ENCODE measurements at regions not wholly inside any gene's neighbourhood (a gene's known extent, or its start where the extent isn't known, plus 50 kb on each side); places are given as distances from the start of the nearest gene placed in this dataset.

- DNase-seq (ENCODE audit: low read depth), result no peak
- TF ChIP-seq CTCF (IDR thresholded peaks at IDR 0.05; ENCODE audit: low read depth, low read length, missing control alignments), result no peak
- no peak overlapping the region for H3K4me3 ChIP-seq (ENCODE audit: low read depth, low read length)
These were observed 401.6 kb downstream of the SLC4A3 start for GRCh38 chr2:220029013-220029412.

- no peak for DNase-seq (ENCODE audit: low read depth)
These were observed 406.1 kb downstream of the SLC4A3 start for GRCh38 chr2:220033546-220033945.

GRCh38 chr2:220034426-220035130 is 407.1 kb downstream of the SLC4A3 start:
- no peak for TF ChIP-seq CTCF (IDR thresholded peaks at IDR 0.05; ENCODE audit: low read depth, low read length, missing control alignments)
- no peak for DNase-seq (ENCODE audit: low read depth)
- no peak overlapping the region for H3K4me3 ChIP-seq (ENCODE audit: low read depth, low read length)

More at GRCh38 chr2:220033546-220033945, 406.1 kb downstream of the SLC4A3 start:
- H3K4me3 ChIP-seq (ENCODE audit: low read depth, low read length), result no peak overlapping the region
- no peak for TF ChIP-seq CTCF (IDR thresholded peaks at IDR 0.05; ENCODE audit: low read depth, low read length, missing control alignments)

GRCh38 chr2:220036431-220036830 is 409.0 kb downstream of the SLC4A3 start:
- no peak overlapping the region for H3K4me3 ChIP-seq (ENCODE audit: low read depth, low read length)
- DNase-seq (ENCODE audit: low read depth), result no peak
- no peak for TF ChIP-seq CTCF (IDR thresholded peaks at IDR 0.05; ENCODE audit: low read depth, low read length, missing control alignments)

GRCh38 chr2:220040346-220040745 is 412.9 kb downstream of the SLC4A3 start:
- no peak overlapping the region for H3K4me3 ChIP-seq (ENCODE audit: low read depth, low read length)
- no peak for DNase-seq (ENCODE audit: low read depth)
- no peak for TF ChIP-seq CTCF (IDR thresholded peaks at IDR 0.05; ENCODE audit: low read depth, low read length, missing control alignments)

- TF ChIP-seq CTCF (IDR thresholded peaks at IDR 0.05; ENCODE audit: low read depth, low read length, missing control alignments), result no peak
- DNase-seq (ENCODE audit: low read depth), result no peak
These were observed 414.0 kb downstream of the SLC4A3 start for GRCh38 chr2:220041447-220041846.

More at GRCh38 chr2:220041447-220041846, 414.0 kb downstream of the SLC4A3 start:
- H3K4me3 ChIP-seq (ENCODE audit: low read depth, low read length), result no peak overlapping the region
